ENCODE measurements at regions not wholly inside any gene's neighbourhood (a gene's known extent, or its start where the extent isn't known, plus 50 kb on each side); places are given as distances from the start of the nearest gene placed in this dataset.

- Histone ChIP-seq H3K9me3 (ENCODE audit: control insufficient read depth, low read length) (no peaks in the 10 kb centered on the region), H3K27me3 (replicated peaks; ENCODE audit: control insufficient read depth, insufficient read depth, low read length, poor library complexity, severe bottlenecking) (no peaks in the 10 kb centered on the region), H3K27ac (ENCODE audit: insufficient read depth, low read length, poor library complexity, severe bottlenecking) (no peak overlapping the region), H3K36me3 (ENCODE audit: control insufficient read depth, insufficient read depth, low read length) (no peaks in the 10 kb centered on the region), H3K4me3 (ENCODE audit: insufficient read depth, low read depth, low read length, poor library complexity, severe bottlenecking) (no peak overlapping the region), H3K4me1 (ENCODE audit: control insufficient read depth, insufficient read depth, low read length, poor library complexity, severe bottlenecking) (no peaks in the 10 kb centered on the region)
- DNase-seq = no peak
These were observed 168.4 kb upstream of the LRIG3 start for GRCh38 chr12:59088673-59089072.

- no peak overlapping the region for H3K27ac ChIP-seq (ENCODE audit: insufficient read depth, low read length, poor library complexity, severe bottlenecking)
- H3K9me3 ChIP-seq (ENCODE audit: control insufficient read depth, low read length) = no peaks in the 10 kb centered on the region
- DNase-seq = no peak
- no peaks in the 10 kb centered on the region for H3K27me3 ChIP-seq (replicated peaks; ENCODE audit: control insufficient read depth, insufficient read depth, low read length, poor library complexity, severe bottlenecking)
- no peak overlapping the region for H3K4me3 ChIP-seq (ENCODE audit: insufficient read depth, low read depth, low read length, poor library complexity, severe bottlenecking)
- no peaks in the 10 kb centered on the region for H3K4me1 ChIP-seq (ENCODE audit: control insufficient read depth, insufficient read depth, low read length, poor library complexity, severe bottlenecking)
- no peaks in the 10 kb centered on the region for H3K36me3 ChIP-seq (ENCODE audit: control insufficient read depth, insufficient read depth, low read length)
These were observed 167.4 kb upstream of the LRIG3 start for GRCh38 chr12:59087691-59088090.

- no peak for DNase-seq
- Histone ChIP-seq H3K4me3 (ENCODE audit: insufficient read depth, low read depth, low read length, poor library complexity, severe bottlenecking) (no peak overlapping the region), H3K4me1 (ENCODE audit: control insufficient read depth, insufficient read depth, low read length, poor library complexity, severe bottlenecking) (no peaks in the 10 kb centered on the region), H3K27me3 (replicated peaks; ENCODE audit: control insufficient read depth, insufficient read depth, low read length, poor library complexity, severe bottlenecking) (no peaks in the 10 kb centered on the region), H3K27ac (ENCODE audit: insufficient read depth, low read length, poor library complexity, severe bottlenecking) (no peak overlapping the region), H3K9me3 (ENCODE audit: control insufficient read depth, low read length) (no peaks in the 10 kb centered on the region), H3K36me3 (ENCODE audit: control insufficient read depth, insufficient read depth, low read length) (no peaks in the 10 kb centered on the region)
These were observed 166.9 kb upstream of the LRIG3 start for GRCh38 chr12:59087077-59087673.

GRCh38 chr12:59086126-59086525 lies 165.8 kb upstream of the LRIG3 start:
- no peaks in the 10 kb centered on the region for H3K27me3 ChIP-seq (replicated peaks; ENCODE audit: control insufficient read depth, insufficient read depth, low read length, poor library complexity, severe bottlenecking)
- H3K9me3 ChIP-seq (ENCODE audit: control insufficient read depth, low read length) = no peaks in the 10 kb centered on the region
- no peak for DNase-seq
- no peaks in the 10 kb centered on the region for H3K36me3 ChIP-seq (ENCODE audit: control insufficient read depth, insufficient read depth, low read length)
- no peak overlapping the region for H3K4me3 ChIP-seq (ENCODE audit: insufficient read depth, low read depth, low read length, poor library complexity, severe bottlenecking)
- H3K27ac ChIP-seq (ENCODE audit: insufficient read depth, low read length, poor library complexity, severe bottlenecking) = no peak overlapping the region
- no peaks in the 10 kb centered on the region for H3K4me1 ChIP-seq (ENCODE audit: control insufficient read depth, insufficient read depth, low read length, poor library complexity, severe bottlenecking)

- H3K27me3 ChIP-seq (replicated peaks; ENCODE audit: control insufficient read depth, insufficient read depth, low read length, poor library complexity, severe bottlenecking) = no peaks in the 10 kb centered on the region
These were observed 165.4 kb upstream of the LRIG3 start for GRCh38 chr12:59085690-59086089.

GRCh38 chr12:59084511-59085375 lies 164.4 kb upstream of the LRIG3 start:
- H3K4me3 ChIP-seq (ENCODE audit: insufficient read depth, low read depth, low read length, poor library complexity, severe bottlenecking) = no peak overlapping the region
- DNase-seq = no peak
- H3K27ac ChIP-seq (ENCODE audit: insufficient read depth, low read length, poor library complexity, severe bottlenecking) = no peak overlapping the region
- no peaks in the 10 kb centered on the region for H3K27me3 ChIP-seq (replicated peaks; ENCODE audit: control insufficient read depth, insufficient read depth, low read length, poor library complexity, severe bottlenecking)
- no peaks in the 10 kb centered on the region for H3K4me1 ChIP-seq (ENCODE audit: control insufficient read depth, insufficient read depth, low read length, poor library complexity, severe bottlenecking)
- H3K36me3 ChIP-seq (ENCODE audit: control insufficient read depth, insufficient read depth, low read length) = no peaks in the 10 kb centered on the region
- H3K9me3 ChIP-seq (ENCODE audit: control insufficient read depth, low read length) = no peaks in the 10 kb centered on the region

More at GRCh38 chr12:59085690-59086089, 165.4 kb upstream of the LRIG3 start:
- Histone ChIP-seq H3K4me3 (ENCODE audit: insufficient read depth, low read depth, low read length, poor library complexity, severe bottlenecking) (no peak overlapping the region), H3K27ac (ENCODE audit: insufficient read depth, low read length, poor library complexity, severe bottlenecking) (no peak overlapping the region), H3K4me1 (ENCODE audit: control insufficient read depth, insufficient read depth, low read length, poor library complexity, severe bottlenecking) (no peaks in the 10 kb centered on the region), H3K36me3 (ENCODE audit: control insufficient read depth, insufficient read depth, low read length) (no peaks in the 10 kb centered on the region), H3K9me3 (ENCODE audit: control insufficient read depth, low read length) (no peaks in the 10 kb centered on the region)
- DNase-seq = no peak

GRCh38 chr12:59082952-59083351 lies 162.6 kb upstream of the LRIG3 start:
- Histone ChIP-seq H3K27me3 (replicated peaks; ENCODE audit: control insufficient read depth, insufficient read depth, low read length, poor library complexity, severe bottlenecking) (no peaks in the 10 kb centered on the region), H3K4me1 (ENCODE audit: control insufficient read depth, insufficient read depth, low read length, poor library complexity, severe bottlenecking) (no peaks in the 10 kb centered on the region), H3K4me3 (ENCODE audit: insufficient read depth, low read depth, low read length, poor library complexity, severe bottlenecking) (no peak overlapping the region), H3K9me3 (ENCODE audit: control insufficient read depth, low read length) (no peaks in the 10 kb centered on the region), H3K27ac (ENCODE audit: insufficient read depth, low read length, poor library complexity, severe bottlenecking) (no peak overlapping the region), H3K36me3 (ENCODE audit: control insufficient read depth, insufficient read depth, low read length) (no peaks in the 10 kb centered on the region)
- DNase-seq = no peak

GRCh38 chr12:59080101-59080500 lies 159.8 kb upstream of the LRIG3 start:
- Histone ChIP-seq H3K27ac (ENCODE audit: insufficient read depth, low read length, poor library complexity, severe bottlenecking) (no peak overlapping the region), H3K36me3 (ENCODE audit: control insufficient read depth, insufficient read depth, low read length) (no peaks in the 10 kb centered on the region), H3K27me3 (replicated peaks; ENCODE audit: control insufficient read depth, insufficient read depth, low read length, poor library complexity, severe bottlenecking) (no peaks in the 10 kb centered on the region), H3K4me1 (ENCODE audit: control insufficient read depth, insufficient read depth, low read length, poor library complexity, severe bottlenecking) (no peaks in the 10 kb centered on the region), H3K4me3 (ENCODE audit: insufficient read depth, low read depth, low read length, poor library complexity, severe bottlenecking) (no peak overlapping the region), H3K9me3 (ENCODE audit: control insufficient read depth, low read length) (no peaks in the 10 kb centered on the region)
- DNase-seq = no peak

- Histone ChIP-seq H3K36me3 (ENCODE audit: control insufficient read depth, insufficient read depth, low read length) (no peaks in the 10 kb centered on the region), H3K27me3 (replicated peaks; ENCODE audit: control insufficient read depth, insufficient read depth, low read length, poor library complexity, severe bottlenecking) (no peaks in the 10 kb centered on the region), H3K9me3 (ENCODE audit: control insufficient read depth, low read length) (no peaks in the 10 kb centered on the region), H3K27ac (ENCODE audit: insufficient read depth, low read length, poor library complexity, severe bottlenecking) (no peak overlapping the region), H3K4me1 (ENCODE audit: control insufficient read depth, insufficient read depth, low read length, poor library complexity, severe bottlenecking) (no peaks in the 10 kb centered on the region), H3K4me3 (ENCODE audit: insufficient read depth, low read depth, low read length, poor library complexity, severe bottlenecking) (no peak overlapping the region)
- no peak for DNase-seq
These were observed 159.2 kb upstream of the LRIG3 start for GRCh38 chr12:59079472-59079871.

- Histone ChIP-seq H3K36me3 (ENCODE audit: control insufficient read depth, insufficient read depth, low read length) (no peaks in the 10 kb centered on the region), H3K9me3 (ENCODE audit: control insufficient read depth, low read length) (no peaks in the 10 kb centered on the region), H3K4me1 (ENCODE audit: control insufficient read depth, insufficient read depth, low read length, poor library complexity, severe bottlenecking) (no peaks in the 10 kb centered on the region), H3K4me3 (ENCODE audit: insufficient read depth, low read depth, low read length, poor library complexity, severe bottlenecking) (no peak overlapping the region), H3K27me3 (replicated peaks; ENCODE audit: control insufficient read depth, insufficient read depth, low read length, poor library complexity, severe bottlenecking) (no peaks in the 10 kb centered on the region), H3K27ac (ENCODE audit: insufficient read depth, low read length, poor library complexity, severe bottlenecking) (no peak overlapping the region)
- no peak for DNase-seq
These were observed 158.7 kb upstream of the LRIG3 start for GRCh38 chr12:59079002-59079401.

All from effector memory CD4-positive, alpha-beta T cell (primary cell).